Heart left ventricle (tissue), 16 donors: ENCODE measurements at regions not wholly inside any gene's neighbourhood (a gene's known extent, or its start where the extent isn't known, plus 50 kb on each side); places are given as distances from the start of the nearest gene placed in this dataset.
"Not testable (repeated sequence)": the region's sequence is repeated elsewhere in the genome, so short reads cannot be mapped to it uniquely, and the experiment has no call there.

Source experiments
- ATAC-seq, 4 donors: fragments of 200-7000 bp; cut with Tn5 transposase; one replicate each; pipeline ENCODE4 v1.9.1; 2020 to 2022; ENCODE audit warnings: moderate library complexity in 4 of 4, mild to moderate bottlenecking in 3 of 4, moderate number of reproducible peaks in 1 of 4
- DNase-seq, 5 donors: peaks; one replicate each; pipeline ENCODE4 v3.0.0-alpha.2; 2020
- H3K27ac ChIP-seq, 12 donors: fragments of 200-600 bp; sonication (generic) in 4 of 12; one replicate each; pipeline versions ENCODE4 v1.5.0 to v1.8.0; 2016 to 2022; ENCODE audit warnings: mild to moderate bottlenecking in 2 of 12
- H3K27me3 ChIP-seq, 9 donors: fragments of 200-600 bp; sonication (generic) in 2 of 9; one replicate each; pipeline versions ENCODE4 v1.5.1 to v1.8.0; 2016 to 2022; ENCODE audit warnings: mild to moderate bottlenecking in 3 of 9
- H3K36me3 ChIP-seq, 9 donors: fragments of 200-600 bp; sonication (generic) in 2 of 9; one replicate each; pipeline versions ENCODE4 v1.5.0 to v1.8.0; 2018 to 2022; ENCODE audit warnings: mild to moderate bottlenecking in 2 of 9
- H3K4me1 ChIP-seq, 12 donors: fragments of 200-600 bp; sonication (generic) in 4 of 12; one replicate each; pipeline versions ENCODE4 v1.5.0 to v1.8.0; 2016 to 2022; ENCODE audit warnings: mild to moderate bottlenecking in 3 of 12
- H3K4me3 ChIP-seq, 12 donors: fragments of 200-600 bp; sonication (generic) in 4 of 12; one replicate each; pipeline versions ENCODE4 v1.5.0 to v1.8.0; 2017 to 2022; ENCODE audit warnings: mild to moderate bottlenecking in 9 of 12, moderate library complexity in 4 of 12
- H3K9me3 ChIP-seq, 12 donors: fragments of 200-600 bp; sonication (generic) in 4 of 12; one replicate each; pipeline versions ENCODE4 v1.5.0 to v1.8.0; 2016 to 2022; ENCODE audit warnings: mild to moderate bottlenecking in 1 of 12
- CTCF ChIP-seq, 12 donors: fragments of 200-600 bp; sonication (generic) in 4 of 12; IDR thresholded peaks; one replicate each; pipeline versions ENCODE4 v1.5.0 to v1.8.0; 2018 to 2022; ENCODE audit warnings: antibody characterized with exemption in 12 of 12, mild to moderate bottlenecking in 5 of 12
- POLR2A ChIP-seq, 2 donors: fragments of 450-650 bp; IDR thresholded peaks; one replicate each; pipeline ENCODE4 v1.6.1; 2017; ENCODE audit warnings: antibody characterized with exemption in 2 of 2, mild to moderate bottlenecking in 2 of 2, moderate library complexity in 2 of 2
- WGBS, 4 donors: extraction: QIAGEN DNeasy Blood & Tissue Kit in 2 of 4; methylation state at CpG; one replicate each; pipeline versions ENCODE4 v1.1.5 to v1.1.7; 2013 to 2018; 5-methylcytosine and 5-hydroxymethylcytosine counted together
- intact Hi-C, 10 donors: fragments of 100-400 bp; cut with DNase I; formaldehyde crosslinking; loops; one replicate each; pipeline versions ENCODE4 v1.11.1 to v1.14.2; 2022
- donor health status: ischemic (EF 13 %, LVEDD 7.1; RV severe dilation, severe dysfunction).
- donor health status: healthy with polysubstance abuse.
- donor health status: DM: no; HTN: yes; CAD: no.
- donor health status: DM: no; HTN: no; CAD: no.
- donor health status: ischemic (EF 25% LVEDD 6.9; RV normal size, moderate dysfunction).
- donor health status: ischemic (EF 25% LVEDD 5.7; RV mildly dilated, moderate dysfunction).
- donor health status: healthy.
- donor health status: DM: yes; HTN: yes; CAD: no.
- donor health status: ischemic (EF 35%, LVEDD 5.7; RV mildly dilated, moderate dysfunction).
- donor health status: nonischemic (EF 11% LVEDD 7.7; RV severe dilation, severe dysfunction).
- donor health status: DM: yes; HTN: yes; CAD: no.
- donor health status: PGD.
- donor health status: ischemic (EF 29% LVEDD 5.4; RV normal size, mild dysfunction).
- donor health status: nonischemic (EF 23%, LVEDD 6.1; RV moderate dilation, normal function).

GRCh38 chr1:157429601-157430240 lies 122.6 kb downstream of the FCRL5 start:
- Histone ChIP-seq H3K27me3 (no peaks in the 10 kb centered on the region), H3K27ac (no peak overlapping the region), H3K4me3 (no peak overlapping the region), H3K36me3 (no peaks in the 10 kb centered on the region), H3K4me1 (no peaks in the 10 kb centered on the region), H3K9me3 (no peaks in the 10 kb centered on the region)
- intact Hi-C loops: no loop called here
- TF ChIP-seq CTCF (IDR thresholded peaks at IDR 0.05) (no peak), POLR2A (IDR thresholded peaks at IDR 0.05) (no peak)
- ATAC-seq: no peak
- DNase-seq: no peak
- 48 to 57% (median 50%) methylated on average over 5 of the region's 5 CpGs for WGBS, 4 donors

- 86 to 100% (median 95%) methylated on average over 1 of the region's 1 CpG for WGBS, 4 donors
- DNase-seq, H3K36me3 ChIP-seq, H3K27me3 ChIP-seq, H3K27ac ChIP-seq, ATAC-seq, intact Hi-C loops, H3K9me3 ChIP-seq, H3K4me1 ChIP-seq, H3K4me3 ChIP-seq: not testable (repeated sequence)
Observed at GRCh38 chr1:157423764-157424163, 128.6 kb downstream of the FCRL5 start.

GRCh38 chr1:157419845-157420542 lies 132.3 kb downstream of the FCRL5 start:
- intact Hi-C loops: no loop called here
- H3K27ac ChIP-seq: no peak overlapping the region
- DNase-seq (no peak), ATAC-seq (no peak)
- no peaks in the 10 kb centered on the region for H3K9me3 ChIP-seq
- no peak overlapping the region for H3K4me3 ChIP-seq
- TF ChIP-seq CTCF (IDR thresholded peaks at IDR 0.05): no peak
- TF ChIP-seq POLR2A (IDR thresholded peaks at IDR 0.05): no peak
- no peaks in the 10 kb centered on the region for H3K4me1 ChIP-seq
- H3K27me3 ChIP-seq: peaks cover 0 to 14% (median 0%) of the 10 kb centered on the region in 9 donors
- 84 to 93% (median 89%) methylated on average over 6 of the region's 6 CpGs for WGBS, 4 donors
- no peaks in the 10 kb centered on the region for H3K36me3 ChIP-seq

GRCh38 chr1:157418659-157419058 lies 133.7 kb downstream of the FCRL5 start:
- DNase-seq (no peak), ATAC-seq (no peak)
- Histone ChIP-seq H3K4me3 (no peak overlapping the region), H3K27ac (no peak overlapping the region), H3K4me1 (no peaks in the 10 kb centered on the region), H3K36me3 (no peaks in the 10 kb centered on the region), H3K9me3 (no peaks in the 10 kb centered on the region), H3K27me3 (peaks cover 0 to 14% (median 0%) of the 10 kb centered on the region in 9 donors)
- 73 to 88% (median 75%) methylated on average over 3 of the region's 3 CpGs for WGBS, 4 donors
- intact Hi-C loops: no loop called here
- TF ChIP-seq POLR2A (IDR thresholded peaks at IDR 0.05) (no peak), CTCF (IDR thresholded peaks at IDR 0.05) (no peak)
